Epithelial cell of esophagus (primary cell): ENCODE measurements at regions not wholly inside any gene's neighbourhood (a gene's known extent, or its start where the extent isn't known, plus 50 kb on each side); places are given as distances from the start of the nearest gene placed in this dataset.

Source experiments
- DNase-seq: peaks from one replicate; pipeline ENCODE4 v3.0.0; 2010; ENCODE audit warnings: low read depth
- H3K4me3 ChIP-seq: 2 replicates; pipeline ENCODE4 v1.5.1; 2011; ENCODE audit warnings: mild to moderate bottlenecking, low read length, control low read depth
- TF ChIP-seq, protein P1 (sequence below): IDR thresholded peaks from 2 replicates; pipeline ENCODE4 v1.5.1; 2011; ENCODE audit warnings: low read depth, mild to moderate bottlenecking, low read length, control low read depth, inconsistent platforms; ENCODE audit not compliant: insufficient read depth; ENCODE audit errors: missing control alignments

DNA sequence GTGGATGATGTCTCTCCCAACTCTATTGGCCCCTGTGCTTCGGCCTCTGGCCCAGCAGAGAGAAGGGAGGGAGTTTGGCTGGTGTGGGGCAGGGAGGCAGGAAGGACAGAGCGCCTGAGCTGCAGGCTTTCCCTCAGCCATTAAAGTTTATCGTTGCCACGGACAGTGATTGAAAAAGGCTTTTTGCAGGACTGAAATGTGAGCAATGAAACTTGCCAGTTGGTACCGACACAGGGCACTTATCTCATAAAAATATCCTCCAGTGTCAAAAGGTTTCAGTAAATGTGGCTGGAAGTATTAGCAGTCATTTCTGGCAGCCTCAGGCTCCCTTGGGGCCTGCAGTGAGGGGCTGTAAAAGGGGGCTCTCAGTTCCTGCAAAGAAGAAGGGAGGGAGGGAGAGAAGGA, 169.2 kb downstream of the GLI2 start:
- no peak overlapping the region for H3K4me3 ChIP-seq
- DNase-seq, result no peak
- TF ChIP-seq, protein P1, sequence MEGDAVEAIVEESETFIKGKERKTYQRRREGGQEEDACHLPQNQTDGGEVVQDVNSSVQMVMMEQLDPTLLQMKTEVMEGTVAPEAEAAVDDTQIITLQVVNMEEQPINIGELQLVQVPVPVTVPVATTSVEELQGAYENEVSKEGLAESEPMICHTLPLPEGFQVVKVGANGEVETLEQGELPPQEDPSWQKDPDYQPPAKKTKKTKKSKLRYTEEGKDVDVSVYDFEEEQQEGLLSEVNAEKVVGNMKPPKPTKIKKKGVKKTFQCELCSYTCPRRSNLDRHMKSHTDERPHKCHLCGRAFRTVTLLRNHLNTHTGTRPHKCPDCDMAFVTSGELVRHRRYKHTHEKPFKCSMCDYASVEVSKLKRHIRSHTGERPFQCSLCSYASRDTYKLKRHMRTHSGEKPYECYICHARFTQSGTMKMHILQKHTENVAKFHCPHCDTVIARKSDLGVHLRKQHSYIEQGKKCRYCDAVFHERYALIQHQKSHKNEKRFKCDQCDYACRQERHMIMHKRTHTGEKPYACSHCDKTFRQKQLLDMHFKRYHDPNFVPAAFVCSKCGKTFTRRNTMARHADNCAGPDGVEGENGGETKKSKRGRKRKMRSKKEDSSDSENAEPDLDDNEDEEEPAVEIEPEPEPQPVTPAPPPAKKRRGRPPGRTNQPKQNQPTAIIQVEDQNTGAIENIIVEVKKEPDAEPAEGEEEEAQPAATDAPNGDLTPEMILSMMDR, result no peak

DNA sequence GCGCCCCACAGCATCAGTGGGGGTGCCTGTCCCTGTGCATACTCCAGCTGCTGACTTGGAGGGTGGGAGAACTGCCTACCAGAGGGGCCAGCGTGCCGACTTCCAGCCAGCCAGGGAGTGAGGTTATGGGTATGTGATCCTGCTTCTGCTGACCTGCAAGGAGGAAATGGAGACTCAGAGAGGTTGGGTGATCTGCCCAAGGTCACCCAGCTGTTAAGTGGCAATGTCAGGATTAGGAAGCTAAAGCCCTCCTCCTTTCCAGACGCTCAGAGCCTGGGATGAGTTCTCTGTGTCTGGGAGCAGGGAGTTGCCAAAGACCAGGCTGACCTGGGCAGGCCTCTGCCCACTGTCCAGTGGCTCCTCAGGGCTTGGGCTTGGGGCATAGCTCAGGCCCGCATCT, 169.6 kb downstream of the GLI2 start:
- no peak overlapping the region for H3K4me3 ChIP-seq
- no peak for DNase-seq
- TF ChIP-seq, protein P1, result no peak

DNA sequence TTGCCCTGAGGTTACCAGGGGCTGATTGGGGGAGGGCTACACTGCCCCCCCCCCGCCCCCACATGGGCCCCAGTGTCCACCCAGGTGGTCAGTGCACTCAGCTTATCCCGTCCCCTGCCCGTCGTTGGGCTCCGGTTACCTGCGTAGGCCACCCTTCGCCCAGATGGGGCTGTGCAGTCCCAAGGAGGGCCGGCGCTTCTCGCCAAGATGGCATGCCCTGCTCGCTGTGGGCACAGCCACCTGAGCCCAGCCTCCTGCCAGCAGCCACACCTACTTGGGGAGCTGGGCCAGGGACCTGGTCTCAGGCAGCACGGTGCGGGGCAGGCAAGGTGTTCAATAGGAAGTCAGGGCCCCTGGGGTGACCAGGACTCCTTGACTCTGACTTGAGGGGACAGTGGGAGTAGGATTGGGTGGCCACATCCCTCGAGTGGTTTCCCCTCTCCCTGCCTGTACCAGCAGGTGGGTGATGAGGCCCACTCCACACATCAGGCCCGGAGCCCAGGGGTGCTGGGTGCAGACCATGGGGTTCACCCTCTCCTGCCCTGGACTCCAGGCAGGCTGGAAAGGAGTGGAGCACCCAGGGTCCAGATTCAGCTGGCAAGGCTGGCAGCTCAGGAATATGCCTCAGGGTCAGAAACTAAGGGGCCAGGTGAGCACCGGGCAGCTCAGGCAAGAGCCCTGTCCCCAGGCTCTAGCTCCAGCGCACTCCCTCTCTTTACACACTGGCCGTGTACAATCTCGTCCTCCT, 170.3 kb downstream of the GLI2 start:
- no peak for DNase-seq
- no peak overlapping the region for H3K4me3 ChIP-seq
- TF ChIP-seq, protein P1, result no peak

DNA sequence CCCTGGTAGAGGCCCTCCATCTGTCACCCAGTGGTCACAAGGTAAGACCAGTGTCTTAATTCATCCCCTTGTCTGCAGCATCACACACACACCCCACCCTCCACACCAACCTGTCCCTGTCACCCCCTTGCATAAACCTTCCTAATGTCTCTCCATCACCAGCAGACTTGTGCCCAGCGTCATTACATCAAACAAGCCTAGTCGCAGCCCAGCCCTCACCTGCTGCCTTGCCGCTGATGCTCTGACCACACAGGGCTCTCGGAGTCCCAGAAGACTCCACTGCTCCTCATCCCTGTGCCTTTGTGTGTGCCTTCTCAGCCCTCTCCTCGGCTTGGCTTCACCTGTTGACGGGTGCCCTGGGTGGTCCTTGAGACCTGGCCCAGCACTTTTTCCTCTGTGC, 171.2 kb downstream of the GLI2 start:
- no peak overlapping the region for H3K4me3 ChIP-seq
- no peak for DNase-seq
- TF ChIP-seq, protein P1, result no peak

DNA sequence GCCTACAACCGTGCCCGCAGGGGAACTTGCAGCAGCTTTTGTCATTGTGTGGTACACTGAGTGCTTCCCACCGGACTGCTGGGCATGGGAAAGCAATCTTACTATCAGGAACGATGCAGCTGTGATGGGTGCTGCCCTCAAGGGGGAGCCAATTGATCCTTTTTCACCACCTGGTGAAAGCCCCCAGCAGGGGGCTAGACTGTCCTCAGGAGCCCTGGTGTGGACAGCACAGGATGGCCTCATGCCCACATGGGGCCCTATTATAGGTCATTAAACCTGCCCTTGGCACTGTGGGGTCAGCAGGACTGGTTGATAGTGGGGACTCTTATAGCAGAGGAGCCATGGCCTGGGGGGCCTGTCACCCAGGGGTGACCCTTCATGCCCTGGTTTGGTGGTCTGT, 172.2 kb downstream of the GLI2 start:
- no peak for DNase-seq
- TF ChIP-seq, protein P1, result no peak
- no peak overlapping the region for H3K4me3 ChIP-seq

DNA sequence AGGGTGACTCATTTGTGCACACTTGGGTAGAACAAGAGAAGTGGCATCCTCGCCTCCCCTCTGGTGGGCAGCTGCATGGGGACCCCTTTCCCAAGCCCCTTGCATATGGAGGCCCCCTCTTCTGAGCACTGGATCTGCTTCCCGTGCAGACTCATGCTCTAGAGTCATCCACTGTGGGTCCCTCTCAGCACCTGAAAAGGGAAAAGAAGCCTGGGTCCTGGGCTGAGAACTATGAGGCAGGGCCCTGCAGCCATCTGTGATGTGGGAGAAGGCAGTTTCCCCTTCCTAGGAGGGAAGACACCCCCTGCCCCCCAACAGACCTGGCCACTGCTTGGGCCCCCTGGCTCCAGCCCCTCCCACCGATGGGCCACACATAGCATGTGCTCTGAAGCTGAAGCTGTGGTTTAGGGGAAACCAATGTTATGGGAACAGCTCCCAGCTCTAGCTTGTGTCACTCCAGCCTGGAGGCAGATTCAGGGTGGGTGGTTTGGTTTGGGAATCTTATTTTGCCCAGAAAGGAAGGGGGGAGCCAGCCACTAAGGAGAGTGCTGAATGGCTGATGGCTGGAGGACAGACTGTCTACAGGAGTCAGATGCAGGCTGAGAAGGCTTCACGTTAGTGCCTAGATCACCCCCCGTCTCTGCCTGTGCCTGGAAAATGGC, 172.8 kb downstream of the GLI2 start:
- DNase-seq, result no peak
- TF ChIP-seq, protein P1, result no peak
- no peak overlapping the region for H3K4me3 ChIP-seq
